GM23338 (cell line): ENCODE measurements at regions not wholly inside any gene's neighbourhood (a gene's known extent, or its start where the extent isn't known, plus 50 kb on each side); places are given as distances from the start of the nearest gene placed in this dataset.

ENCODE experiments used
- ATAC-seq: fragments of 200-7000 bp; cut with Tn5 transposase; 3 replicates; pipeline ENCODE4 v1.9.1; 2020
- DNase-seq: peaks from one replicate; pipeline ENCODE4 v3.0.0-alpha.2; 2015; ENCODE audit warnings: low spot score
- H2AFZ ChIP-seq: fragments of 200-600 bp; sonication (generic); 2 replicates; pipeline ENCODE4 v1.8.0; 2016; ENCODE audit warnings: antibody characterized with exemption, mild to moderate bottlenecking, moderate library complexity
- H3F3A ChIP-seq: fragments of 200-600 bp; sonication (generic); replicated peaks from 2 replicates; pipeline ENCODE4 v1.8.0; 2017; ENCODE audit warnings: antibody characterized with exemption, mixed run types, low read depth
- H3K27ac ChIP-seq: fragments of 200-600 bp; sonication (generic); 2 replicates; pipeline ENCODE4 v1.6.1; 2016; ENCODE audit warnings: low read depth
- H3K27me3 ChIP-seq: fragments of 200-600 bp; sonication (generic); 2 replicates; pipeline ENCODE4 v1.8.0; 2016; ENCODE audit warnings: mild to moderate bottlenecking, mixed run types, moderate library complexity; ENCODE audit not compliant: insufficient read depth
- H3K36me3 ChIP-seq: fragments of 200-600 bp; sonication (generic); 2 replicates; pipeline ENCODE4 v1.8.0; 2016; ENCODE audit warnings: mild to moderate bottlenecking; ENCODE audit not compliant: insufficient read depth
- H3K4me1 ChIP-seq: fragments of 200-600 bp; sonication (generic); 2 replicates; pipeline ENCODE4 v1.8.0; 2016; ENCODE audit warnings: mild to moderate bottlenecking, moderate library complexity; ENCODE audit not compliant: insufficient read depth
- H3K4me2 ChIP-seq: fragments of 200-600 bp; sonication (generic); 2 replicates; pipeline ENCODE4 v1.7.1; 2017; ENCODE audit warnings: mixed run types
- H3K4me3 ChIP-seq: fragments of 200-600 bp; sonication (generic); 2 replicates; pipeline ENCODE4 v1.6.1; 2016; ENCODE audit warnings: mixed run types
- H3K79me2 ChIP-seq: fragments of 200-600 bp; sonication (generic); replicated peaks from 2 replicates; pipeline ENCODE4 v1.8.0; 2017; ENCODE audit warnings: mild to moderate bottlenecking; ENCODE audit not compliant: insufficient read depth
- H3K9me2 ChIP-seq: fragments of 200-600 bp; sonication (generic); 2 replicates; pipeline ENCODE4 v1.8.0; 2017; ENCODE audit not compliant: insufficient read depth
- H4K20me1 ChIP-seq: fragments of 200-600 bp; sonication (generic); replicated peaks from 2 replicates; pipeline ENCODE4 v1.8.0; 2017; ENCODE audit warnings: mild to moderate bottlenecking; ENCODE audit not compliant: insufficient read depth
- H3K27ac Mint-ChIP-seq: 2 replicates; pipeline ENCODE4 v1.8.0; 2020; ENCODE audit warnings: inconsistent platforms, mild to moderate bottlenecking, moderate library complexity, mixed read lengths
- H3K27me3 Mint-ChIP-seq: 3 replicates; pipeline ENCODE4 v1.8.0; 2022; ENCODE audit warnings: low read depth, mild to moderate bottlenecking, moderate library complexity, mixed read lengths, inconsistent platforms; ENCODE audit not compliant: insufficient read depth, poor library complexity
- H3K36me3 Mint-ChIP-seq: 3 replicates; pipeline ENCODE4 v1.8.0; 2021; ENCODE audit warnings: low read depth, mild to moderate bottlenecking, inconsistent platforms, moderate library complexity, mixed read lengths
- H3K4me1 Mint-ChIP-seq: 3 replicates; pipeline ENCODE4 v1.8.0; 2020; ENCODE audit warnings: mild to moderate bottlenecking, inconsistent platforms, mixed read lengths
- H3K4me3 Mint-ChIP-seq: 3 replicates; pipeline ENCODE4 v1.8.0; 2021; ENCODE audit warnings: moderate library complexity, mild to moderate bottlenecking, inconsistent platforms, mixed read lengths
- H3K9me3 Mint-ChIP-seq: 3 replicates; pipeline ENCODE4 v1.8.0; 2020; ENCODE audit warnings: moderate library complexity, mild to moderate bottlenecking, inconsistent platforms, mixed read lengths
- CTCF ChIP-seq, 2 experiments: fragments of 200-600 bp in 1 of 2; sonication (generic) in 1 of 2; conservative IDR thresholded peaks; 2 replicates each; pipeline versions ENCODE4 v1.5.1 to v1.6.1; 2016 to 2017; ENCODE audit warnings: antibody characterized with exemption in 2 of 2, low read depth in 2 of 2, mild to moderate bottlenecking in 2 of 2, moderate library complexity in 1 of 2
- POLR2AphosphoS5 ChIP-seq: IDR thresholded peaks from 2 replicates; pipeline ENCODE4 v1.6.1; 2016; ENCODE audit warnings: antibody characterized with exemption, low read depth
- REST ChIP-seq: IDR thresholded peaks from one replicate; pipeline ENCODE4 v1.6.1; 2018; ENCODE audit warnings: antibody characterized with exemption; ENCODE audit not compliant: unreplicated experiment
- ZNF114 ChIP-seq: fragments of 250-450 bp; sonication (Bioruptor Pico); IDR thresholded peaks from 2 replicates; pipeline ENCODE4 v1.5.0; 2020; ENCODE audit warnings: mild to moderate bottlenecking, moderate library complexity

- Mint-ChIP-seq H3K27me3 (no peaks in the 10 kb centered on the region), H3K27ac (no peak overlapping the region), H3K4me3 (no peak overlapping the region), H3K4me1 (peaks cover 9% of the 10 kb centered on the region; the same call in 2 of the 3 replicates), H3K9me3 (peaks cover 20% of the 10 kb centered on the region), H3K36me3 (peaks cover 7% of the 10 kb centered on the region)
- Histone ChIP-seq H3F3A (no peaks in the 10 kb centered on the region), H3K27me3 (no peaks in the 10 kb centered on the region), H3K79me2 (no peaks in the 10 kb centered on the region), H3K36me3 (no peaks in the 10 kb centered on the region), H3K9me2 (no peaks in the 10 kb centered on the region), H4K20me1 (no peaks in the 10 kb centered on the region), H2AFZ (no peak overlapping the region), H3K27ac (no peak overlapping the region), H3K4me2 (no peak overlapping the region), H3K4me3 (no peak overlapping the region), H3K4me1 (no peaks in the 10 kb centered on the region)
- peak; percentile 58 for DNase-seq
- ATAC-seq, result no peak; the same call in 2 of the 3 replicates
- TF ChIP-seq POLR2AphosphoS5 (no peak), CTCF (conservative IDR thresholded peaks at IDR 0.05; ENCODE audit: low read depth in 2 of 2) (peak; percentile 61 to 62)
These were observed 121.1 kb downstream of the SPATA18 start for GRCh38 chr4:52172166-52172565.

- peaks cover 7% of the 10 kb centered on the region for H3K36me3 Mint-ChIP-seq
- no peak overlapping the region for H2AFZ ChIP-seq
- no peak overlapping the region for H3K27ac ChIP-seq
- H3K27me3 Mint-ChIP-seq, result no peaks in the 10 kb centered on the region
- H3K4me3 Mint-ChIP-seq, result no peak overlapping the region
- no peak for DNase-seq
- H3K9me3 Mint-ChIP-seq, result peaks cover 20% of the 10 kb centered on the region
- no peaks in the 10 kb centered on the region for H3K4me1 ChIP-seq
- no peaks in the 10 kb centered on the region for H3K79me2 ChIP-seq
- no peaks in the 10 kb centered on the region for H3K36me3 ChIP-seq
- H3K4me3 ChIP-seq, result no peak overlapping the region
- no peaks in the 10 kb centered on the region for H3F3A ChIP-seq
- H3K27ac Mint-ChIP-seq, result no peak overlapping the region
- H3K27me3 ChIP-seq, result no peaks in the 10 kb centered on the region
- TF ChIP-seq REST, result no peak
- TF ChIP-seq POLR2AphosphoS5, result no peak
- TF ChIP-seq ZNF114 (CRISPR knock-in tag), result no peak
- H3K4me2 ChIP-seq, result no peak overlapping the region
- H4K20me1 ChIP-seq, result no peaks in the 10 kb centered on the region
- H3K4me1 Mint-ChIP-seq, result peaks cover 9% of the 10 kb centered on the region; the same call in 2 of the 3 replicates
- H3K9me2 ChIP-seq, result no peaks in the 10 kb centered on the region
- no peak for ATAC-seq
These were observed 122.5 kb downstream of the SPATA18 start for GRCh38 chr4:52173470-52174045.
